Caco-2 (cell line): ENCODE measurements at regions not wholly inside any gene's neighbourhood (a gene's known extent, or its start where the extent isn't known, plus 50 kb on each side); places are given as distances from the start of the nearest gene placed in this dataset.
"Not testable (repeated sequence)": the region's sequence is repeated elsewhere in the genome, so short reads cannot be mapped to it uniquely, and the experiment has no call there.

Experiments
- BruUV-seq: library from RNA; stranded (reverse); fragments of 400-500 nt; replicated peaks from 2 replicates; lab custom pipeline; 2021; lab: Mats Ljungman, UMichigan
- CTCF ChIA-PET: fragments of 300-600 bp; sonication (Branson Sonifier 250); formaldehyde crosslinking; loops from one replicate; lab custom pipeline; 2022; ENCODE audit warnings: antibody characterized with exemption; lab: Charles Lee
- POLR2A ChIA-PET: fragments of 300-600 bp; sonication (Branson Sonifier 250); formaldehyde crosslinking; loops from one replicate; lab custom pipeline; 2022; ENCODE audit warnings: antibody characterized with exemption; lab: Charles Lee
- DNase-seq, 2 experiments: peaks; one replicate each; pipeline versions ENCODE4 v3.0.0 to v3.0.0-alpha.2; 2020 to 2022
- H3K27me3 ChIP-seq: replicated peaks from 2 replicates; pipeline ENCODE4 v1.6.0; 2011; ENCODE audit warnings: low read length; ENCODE audit not compliant: control insufficient read depth, insufficient read depth
- H3K36me3 ChIP-seq: 2 replicates; pipeline ENCODE4 v1.5.1; 2011; ENCODE audit warnings: low read length; ENCODE audit not compliant: control insufficient read depth, insufficient read depth
- H3K4me1 ChIP-seq: fragments of 250-450 bp; sonication (Bioruptor Pico); 2 replicates; pipeline ENCODE4 v1.5.1; 2020; ENCODE audit warnings: mild to moderate bottlenecking
- H3K4me3 ChIP-seq: 2 replicates; pipeline ENCODE4 v1.5.1; 2011; ENCODE audit warnings: low read depth, mild to moderate bottlenecking, control low read depth, low read length
- H3K9me3 ChIP-seq: fragments of 250-450 bp; sonication (Bioruptor Pico); 2 replicates; pipeline ENCODE4 v1.5.1; 2020; ENCODE audit warnings: mild to moderate bottlenecking, moderate library complexity
- H3K27ac Mint-ChIP-seq: one replicate; pipeline ENCODE4 v1.8.0; 2022; ENCODE audit warnings: mixed read lengths; ENCODE audit not compliant: unreplicated experiment
- H3K27me3 Mint-ChIP-seq: one replicate; pipeline ENCODE4 v1.8.0; 2022; ENCODE audit warnings: mixed read lengths; ENCODE audit not compliant: insufficient read depth, unreplicated experiment
- H3K36me3 Mint-ChIP-seq: one replicate; pipeline ENCODE4 v1.8.0; 2022; ENCODE audit warnings: mild to moderate bottlenecking, mixed read lengths; ENCODE audit not compliant: insufficient read depth, unreplicated experiment
- H3K4me1 Mint-ChIP-seq: one replicate; pipeline ENCODE4 v1.8.0; 2022; ENCODE audit warnings: low read depth, mixed read lengths; ENCODE audit not compliant: unreplicated experiment
- H3K4me3 Mint-ChIP-seq: one replicate; pipeline ENCODE4 v1.8.0; 2022; ENCODE audit warnings: mild to moderate bottlenecking, moderate library complexity, mixed read lengths; ENCODE audit not compliant: unreplicated experiment
- H3K9me3 Mint-ChIP-seq: one replicate; pipeline ENCODE4 v1.8.0; 2022; ENCODE audit warnings: mixed read lengths; ENCODE audit not compliant: unreplicated experiment
- CTCF ChIP-seq, 2 experiments: fragments of 200-600 bp in 1 of 2; IDR thresholded peaks; 1 replicate in 1 of 2; 2 replicates in 1 of 2; pipeline versions ENCODE4 v1.5.1 to v1.8.0; 2011 to 2022; ENCODE audit warnings: antibody characterized with exemption in 1 of 2, control low read depth in 1 of 2, inconsistent platforms in 1 of 2, low read depth in 1 of 2, low read length in 1 of 2, mild to moderate bottlenecking in 1 of 2, moderate library complexity in 1 of 2; ENCODE audit not compliant: insufficient read depth in 1 of 2, severe bottlenecking in 1 of 2, unreplicated experiment in 1 of 2
- intact Hi-C: fragments of 100-400 bp; cut with micrococcal nuclease; formaldehyde crosslinking; loops from one replicate; pipeline ENCODE4 v1.10.0; 2022; ENCODE audit not compliant: unreplicated experiment

DNA sequence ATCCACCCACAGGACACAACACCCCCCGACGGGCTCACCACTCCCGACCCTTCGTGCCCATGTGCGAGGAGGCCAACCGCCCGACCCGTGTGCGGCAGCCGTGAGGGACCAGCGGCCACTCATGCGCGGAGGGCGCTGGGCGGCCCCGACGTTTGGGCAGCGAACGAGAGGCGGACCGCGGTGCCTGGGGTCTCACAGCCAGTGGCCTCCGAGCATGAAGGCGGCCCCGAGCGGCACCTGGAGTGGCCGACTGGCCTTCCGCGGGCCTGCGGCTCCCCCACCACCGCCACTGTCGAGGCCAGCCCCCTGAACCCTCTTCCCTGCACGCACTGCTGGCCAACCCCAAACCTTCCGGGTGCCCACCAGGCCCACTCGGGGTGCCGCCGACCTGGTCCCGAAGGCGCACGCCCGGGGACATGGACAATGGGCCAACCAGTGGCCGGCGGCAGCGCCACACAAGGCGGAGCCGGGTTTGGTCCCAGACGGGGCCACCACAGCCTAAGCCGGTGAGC, 4274.9 kb upstream of the OR11H1 start:
- intact Hi-C loops, result no loop called here
- H3K36me3 Mint-ChIP-seq, result no peaks in the 10 kb centered on the region
- Histone ChIP-seq H3K9me3 (no peaks in the 10 kb centered on the region), H3K4me3 (no peak overlapping the region), H3K4me1 (no peaks in the 10 kb centered on the region), H3K36me3 (no peaks in the 10 kb centered on the region), H3K27me3 (no peaks in the 10 kb centered on the region)
- ChIA-PET POLR2A (no interaction called here), CTCF (no interaction called here)
- no peak overlapping the region for H3K27ac Mint-ChIP-seq
- no peak for TF ChIP-seq CTCF (IDR thresholded peaks at IDR 0.05; ENCODE audit: insufficient read depth in 1 of 2, low read depth in 1 of 2, low read length in 1 of 2, severe bottlenecking in 1 of 2, unreplicated experiment in 1 of 2)
- H3K9me3 Mint-ChIP-seq, result no peaks in the 10 kb centered on the region
- H3K4me1 Mint-ChIP-seq, result no peaks in the 10 kb centered on the region
- no peaks in the 10 kb centered on the region for H3K27me3 Mint-ChIP-seq
- no peak overlapping the region for H3K4me3 Mint-ChIP-seq
- BruUV-seq, result no TSS peak
- no peak for DNase-seq

DNA sequence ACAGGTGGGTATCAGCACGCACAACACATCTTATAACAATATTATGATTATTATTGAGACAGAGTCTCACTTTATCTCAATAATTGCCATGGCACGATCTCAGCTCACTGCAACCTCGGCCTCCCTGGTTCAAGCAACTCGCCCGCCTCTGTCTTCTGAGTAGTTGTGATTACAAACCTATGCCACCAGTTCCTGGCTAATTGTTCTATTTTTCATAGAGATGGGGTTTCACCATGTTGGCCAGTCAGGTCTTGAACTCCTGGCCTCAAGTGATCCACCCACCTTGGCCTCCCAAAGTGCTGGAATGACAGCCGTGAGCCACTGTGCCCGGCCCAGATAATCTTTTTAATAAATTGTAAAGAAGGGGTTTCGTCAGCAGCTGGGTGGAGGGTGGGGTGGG, 4257.0 kb upstream of the OR11H1 start:
- H3K9me3 Mint-ChIP-seq, H3K4me1 Mint-ChIP-seq, H3K9me3 ChIP-seq, H3K36me3 ChIP-seq, H3K36me3 Mint-ChIP-seq, POLR2A ChIA-PET, DNase-seq, H3K4me3 Mint-ChIP-seq, H3K27me3 ChIP-seq, H3K27ac Mint-ChIP-seq, CTCF ChIA-PET, BruUV-seq, H3K4me3 ChIP-seq, H3K4me1 ChIP-seq, H3K27me3 Mint-ChIP-seq, intact Hi-C loops: not testable (repeated sequence)

GRCh38 chr22:11285116-11285838, 4242.7 kb upstream of the OR11H1 start:
- DNase-seq, result peak in 1 of 2 experiments; percentile 64
- H3K27me3 ChIP-seq, H3K4me3 ChIP-seq, POLR2A ChIA-PET, H3K36me3 ChIP-seq, CTCF ChIA-PET, intact Hi-C loops, H3K4me1 ChIP-seq, H3K27me3 Mint-ChIP-seq, H3K9me3 ChIP-seq, H3K36me3 Mint-ChIP-seq, H3K4me1 Mint-ChIP-seq, BruUV-seq, H3K4me3 Mint-ChIP-seq, H3K27ac Mint-ChIP-seq: not testable (repeated sequence)
- peak in 1 of 2 experiments; percentile 42 for TF ChIP-seq CTCF (IDR thresholded peaks at IDR 0.05; ENCODE audit: insufficient read depth in 1 of 2, low read depth in 1 of 2, low read length in 1 of 2, severe bottlenecking in 1 of 2, unreplicated experiment in 1 of 2)
- peaks cover 34% of the 10 kb centered on the region for H3K9me3 Mint-ChIP-seq

GRCh38 chr22:11285839-11286205, 4242.2 kb upstream of the OR11H1 start:
- not testable (repeated sequence) for H3K4me3 Mint-ChIP-seq, DNase-seq

DNA sequence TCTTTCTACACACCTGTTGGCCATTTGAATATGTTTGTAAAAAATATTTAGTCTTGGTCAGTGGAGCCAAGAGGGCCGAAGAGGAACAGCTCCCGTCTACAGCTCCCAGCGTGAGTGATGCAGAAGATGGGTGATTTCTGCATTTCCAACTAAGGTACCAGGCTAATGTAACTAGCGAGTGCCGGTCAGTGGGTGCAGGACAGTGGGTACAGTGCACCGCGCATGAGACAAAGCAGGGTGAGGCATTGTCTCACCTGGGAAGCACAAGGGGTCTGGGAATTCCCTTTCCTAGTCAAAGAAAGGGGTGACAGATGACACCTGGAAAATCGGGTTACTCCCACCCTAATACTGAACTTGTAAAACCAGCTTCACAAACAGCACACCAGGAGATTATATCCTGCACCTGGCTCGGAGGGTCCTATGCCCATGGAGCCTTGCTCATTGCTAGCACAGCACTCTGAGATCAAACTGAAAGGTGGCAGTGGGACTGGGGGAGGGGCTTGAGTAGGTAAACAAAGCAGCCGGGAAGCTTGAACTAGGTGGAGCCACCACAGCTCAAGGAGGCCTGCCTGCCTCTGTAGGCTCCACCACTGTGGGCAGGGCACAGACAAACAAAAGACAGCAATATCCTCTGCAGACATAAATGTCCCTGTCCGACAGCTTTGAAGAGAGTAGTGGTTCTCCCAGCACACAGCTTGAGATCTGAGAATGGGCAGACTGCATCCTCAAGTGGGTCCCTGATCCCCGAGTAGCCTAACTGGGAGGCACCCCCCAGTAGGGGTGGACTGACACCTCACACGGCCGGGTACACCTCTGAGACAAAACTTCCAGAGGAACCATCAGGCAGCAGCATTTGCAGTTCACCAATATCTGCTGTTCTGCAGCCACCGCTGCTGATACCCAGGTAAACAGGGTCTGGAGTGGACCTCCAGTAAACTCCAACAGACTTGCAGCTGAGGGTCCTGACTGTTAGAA, 4239.5 kb upstream of the OR11H1 start:
- H3K36me3 Mint-ChIP-seq, H3K4me1 Mint-ChIP-seq, H3K27me3 ChIP-seq, CTCF ChIA-PET, H3K36me3 ChIP-seq, H3K27ac Mint-ChIP-seq, H3K4me3 ChIP-seq, H3K4me1 ChIP-seq, H3K27me3 Mint-ChIP-seq, H3K9me3 ChIP-seq, H3K4me3 Mint-ChIP-seq, intact Hi-C loops, POLR2A ChIA-PET, DNase-seq, BruUV-seq: not testable (repeated sequence)
- H3K9me3 Mint-ChIP-seq, result peaks cover 63% of the 10 kb centered on the region

More at GRCh38 chr22:11285839-11286205, 4242.2 kb upstream of the OR11H1 start:
- H3K36me3 Mint-ChIP-seq, intact Hi-C loops, H3K4me1 Mint-ChIP-seq, H3K27me3 ChIP-seq, H3K27ac Mint-ChIP-seq, H3K27me3 Mint-ChIP-seq, H3K9me3 ChIP-seq, H3K36me3 ChIP-seq, CTCF ChIA-PET, POLR2A ChIA-PET, H3K4me3 ChIP-seq, BruUV-seq, H3K4me1 ChIP-seq: not testable (repeated sequence)
- H3K9me3 Mint-ChIP-seq, result peaks cover 40% of the 10 kb centered on the region
